ENCODE measurements at regions not wholly inside any gene's neighbourhood (a gene's known extent, or its start where the extent isn't known, plus 50 kb on each side); places are given as distances from the start of the nearest gene placed in this dataset.

- no TSS peak for BruUV-seq (replicated peaks)
- Mint-ChIP-seq H3K9me3 (ENCODE audit: unreplicated experiment) (peaks cover 4% of the 10 kb centered on the region), H3K36me3 (ENCODE audit: insufficient read depth, unreplicated experiment) (no peaks in the 10 kb centered on the region), H3K4me3 (ENCODE audit: unreplicated experiment) (no peak overlapping the region), H3K27me3 (ENCODE audit: insufficient read depth, unreplicated experiment) (no peaks in the 10 kb centered on the region), H3K4me1 (ENCODE audit: low read depth, unreplicated experiment) (no peaks in the 10 kb centered on the region), H3K27ac (ENCODE audit: unreplicated experiment) (no peak overlapping the region)
- no peaks in the 10 kb centered on the region for H3K36me3 ChIP-seq (ENCODE audit: control insufficient read depth, insufficient read depth, low read length)
- H3K9me3 ChIP-seq = no peaks in the 10 kb centered on the region
- CTCF ChIA-PET = no interaction called here
- H3K27me3 ChIP-seq (replicated peaks; ENCODE audit: control insufficient read depth, insufficient read depth, low read length) = no peaks in the 10 kb centered on the region
- POLR2A ChIA-PET = no interaction called here
- intact Hi-C loops (cut with micrococcal nuclease; ENCODE audit: unreplicated experiment) = no loop called here
- no peaks in the 10 kb centered on the region for H3K4me1 ChIP-seq
- no peak overlapping the region for H3K4me3 ChIP-seq (ENCODE audit: low read depth, low read length)
- no peak for TF ChIP-seq CTCF (IDR thresholded peaks at IDR 0.05; ENCODE audit: insufficient read depth in 1 of 2, low read depth in 1 of 2, low read length in 1 of 2, severe bottlenecking in 1 of 2, unreplicated experiment in 1 of 2)
- no peak for DNase-seq
Observed at GRCh38 chr5:97778451-97778850, 595.4 kb upstream of the RIOK2 start.

GRCh38 chr5:97788369-97788768 is 605.3 kb upstream of the RIOK2 start:
- H3K4me3 Mint-ChIP-seq (ENCODE audit: unreplicated experiment) = no peak overlapping the region
- Histone ChIP-seq H3K4me3 (ENCODE audit: low read depth, low read length) (no peak overlapping the region), H3K4me1 (no peaks in the 10 kb centered on the region), H3K9me3 (no peaks in the 10 kb centered on the region), H3K27me3 (replicated peaks; ENCODE audit: control insufficient read depth, insufficient read depth, low read length) (no peaks in the 10 kb centered on the region), H3K36me3 (ENCODE audit: control insufficient read depth, insufficient read depth, low read length) (no peaks in the 10 kb centered on the region)
- no peaks in the 10 kb centered on the region for H3K27me3 Mint-ChIP-seq (ENCODE audit: insufficient read depth, unreplicated experiment)
- H3K36me3 Mint-ChIP-seq (ENCODE audit: insufficient read depth, unreplicated experiment) = no peaks in the 10 kb centered on the region
- no TSS peak for BruUV-seq (replicated peaks)
- H3K4me1 Mint-ChIP-seq (ENCODE audit: low read depth, unreplicated experiment) = no peaks in the 10 kb centered on the region
- intact Hi-C loops (cut with micrococcal nuclease; ENCODE audit: unreplicated experiment) = no loop called here
- H3K9me3 Mint-ChIP-seq (ENCODE audit: unreplicated experiment) = peaks cover 3% of the 10 kb centered on the region
- POLR2A ChIA-PET = no interaction called here
- DNase-seq = no peak
- H3K27ac Mint-ChIP-seq (ENCODE audit: unreplicated experiment) = no peak overlapping the region
- no peak for TF ChIP-seq CTCF (IDR thresholded peaks at IDR 0.05; ENCODE audit: insufficient read depth in 1 of 2, low read depth in 1 of 2, low read length in 1 of 2, severe bottlenecking in 1 of 2, unreplicated experiment in 1 of 2)
- CTCF ChIA-PET = no interaction called here

- intact Hi-C loops (cut with micrococcal nuclease; ENCODE audit: unreplicated experiment) = no loop called here
- no peak for DNase-seq
- no peaks in the 10 kb centered on the region for H3K4me1 ChIP-seq
- no peaks in the 10 kb centered on the region for H3K27me3 ChIP-seq (replicated peaks; ENCODE audit: control insufficient read depth, insufficient read depth, low read length)
- no peak for TF ChIP-seq CTCF (IDR thresholded peaks at IDR 0.05; ENCODE audit: insufficient read depth in 1 of 2, low read depth in 1 of 2, low read length in 1 of 2, severe bottlenecking in 1 of 2, unreplicated experiment in 1 of 2)
- no peaks in the 10 kb centered on the region for H3K9me3 Mint-ChIP-seq (ENCODE audit: unreplicated experiment)
- H3K27ac Mint-ChIP-seq (ENCODE audit: unreplicated experiment) = no peak overlapping the region
- H3K36me3 ChIP-seq (ENCODE audit: control insufficient read depth, insufficient read depth, low read length) = no peaks in the 10 kb centered on the region
- POLR2A ChIA-PET = no interaction called here
- H3K9me3 ChIP-seq = no peaks in the 10 kb centered on the region
- H3K4me1 Mint-ChIP-seq (ENCODE audit: low read depth, unreplicated experiment) = no peaks in the 10 kb centered on the region
- BruUV-seq (replicated peaks) = no TSS peak
- no peak overlapping the region for H3K4me3 ChIP-seq (ENCODE audit: low read depth, low read length)
- H3K27me3 Mint-ChIP-seq (ENCODE audit: insufficient read depth, unreplicated experiment) = peaks cover 3% of the 10 kb centered on the region
- no peak overlapping the region for H3K4me3 Mint-ChIP-seq (ENCODE audit: unreplicated experiment)
- H3K36me3 Mint-ChIP-seq (ENCODE audit: insufficient read depth, unreplicated experiment) = no peaks in the 10 kb centered on the region
- CTCF ChIA-PET = no interaction called here
Observed at GRCh38 chr5:97797994-97798451, 615.0 kb upstream of the RIOK2 start.
